Activated CD4-positive, alpha-beta T cell treated with anti-CD3 and anti-CD28 coated beads, Interleukin-2, amount 50 U/mL, for 48 hours (primary cell): ENCODE measurements at regions not wholly inside any gene's neighbourhood (a gene's known extent, or its start where the extent isn't known, plus 50 kb on each side); places are given as distances from the start of the nearest gene placed in this dataset.
"Not testable (repeated sequence)": the region's sequence is repeated elsewhere in the genome, so short reads cannot be mapped to it uniquely, and the experiment has no call there.

Experiments
- DNase-seq, 2 experiments: peaks; one replicate each; pipeline ENCODE4 v3.0.0-alpha.2; 2020

DNA sequence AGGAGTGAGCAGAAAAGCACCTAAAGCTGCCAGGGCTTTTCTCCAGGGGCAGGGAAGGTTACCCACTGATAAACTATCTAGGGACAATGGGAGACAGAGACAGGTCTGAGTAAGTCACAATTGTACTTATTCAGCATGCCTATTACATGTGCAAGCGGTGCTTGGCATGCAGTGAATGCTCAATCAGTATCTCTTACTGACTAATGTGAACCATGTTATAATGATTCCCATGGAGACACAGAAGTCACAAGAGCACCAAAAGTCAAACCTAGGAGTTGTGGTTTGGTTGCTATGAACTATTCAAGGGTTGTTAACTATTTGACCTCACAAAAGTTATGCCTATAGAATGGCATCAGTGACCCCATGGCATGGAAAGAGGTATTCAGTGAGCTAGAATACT, 50.0 kb upstream of the RASGRP1 start:
- no peak for DNase-seq

DNA sequence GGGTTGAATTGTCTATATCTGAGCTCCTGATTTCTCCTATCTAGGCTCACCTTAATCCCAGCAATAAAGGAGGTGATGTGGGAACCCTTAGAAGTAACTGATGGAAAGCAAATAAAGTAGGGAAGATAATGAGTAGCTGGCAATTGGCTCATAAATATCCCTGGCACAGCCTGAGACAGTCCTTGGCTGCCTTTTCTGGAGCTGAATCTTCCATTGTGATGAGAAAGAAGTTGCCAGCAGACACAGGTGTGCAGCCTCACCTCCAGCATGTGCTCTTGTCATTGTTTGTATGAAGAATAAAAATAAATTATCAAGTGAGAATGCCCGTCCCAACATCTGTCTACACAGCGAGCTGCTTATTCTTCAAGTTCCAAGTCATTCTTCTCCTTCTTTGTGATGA, 53.2 kb upstream of the RASGRP1 start:
- DNase-seq: no peak

DNA sequence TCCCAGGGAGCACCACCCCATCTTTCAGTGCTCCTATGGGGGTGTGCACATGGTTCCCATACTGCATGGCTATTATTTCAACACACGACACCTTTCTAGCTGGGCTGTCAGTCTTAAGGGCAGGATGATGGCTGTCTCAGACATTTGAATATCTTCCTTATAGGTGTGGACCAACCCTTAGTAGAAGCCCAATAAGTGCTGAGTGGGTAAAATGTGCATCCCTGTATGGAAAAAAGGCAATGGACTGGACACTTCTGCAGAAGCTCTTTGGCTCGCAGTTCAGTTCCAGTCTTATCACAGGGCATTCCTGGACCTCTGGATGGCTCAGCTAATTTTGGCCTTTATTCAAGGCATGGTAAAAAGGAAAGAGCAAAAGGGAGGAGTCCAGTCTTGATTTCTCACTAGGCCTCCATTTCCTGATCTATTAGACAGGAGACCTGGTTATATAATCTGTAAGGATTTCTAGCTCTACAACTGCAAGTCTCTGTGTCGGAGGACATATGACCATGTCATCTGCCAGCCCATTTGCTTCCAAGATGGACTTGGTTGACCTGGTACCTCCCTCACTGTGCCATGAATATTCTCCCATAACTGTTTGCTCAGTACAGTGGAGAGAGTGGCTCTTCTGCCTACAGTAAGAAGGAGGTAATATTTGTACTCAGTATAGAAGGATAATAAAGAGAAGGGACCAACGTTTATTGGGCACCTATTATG, 53.8 kb upstream of the RASGRP1 start:
- DNase-seq: no peak

DNA sequence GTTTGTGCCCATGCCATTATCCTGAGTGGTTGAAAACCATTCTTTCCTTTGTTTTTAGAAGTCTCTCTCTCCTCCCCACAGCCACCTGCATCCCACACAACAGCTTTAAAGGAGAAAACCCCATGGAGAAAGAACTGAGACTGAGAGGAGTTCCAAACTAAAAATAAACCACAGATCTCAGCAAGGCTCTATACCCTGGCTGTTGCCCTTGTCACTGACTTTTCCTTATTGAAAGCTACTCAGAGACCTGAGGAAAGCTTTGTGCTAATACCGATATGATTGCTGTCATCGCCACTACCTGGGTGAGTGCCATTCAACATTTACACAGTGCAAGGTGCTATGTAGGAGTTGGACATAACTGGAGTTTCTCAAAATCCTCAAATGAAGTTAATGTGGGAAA, 55.5 kb upstream of the RASGRP1 start:
- DNase-seq: no peak

DNA sequence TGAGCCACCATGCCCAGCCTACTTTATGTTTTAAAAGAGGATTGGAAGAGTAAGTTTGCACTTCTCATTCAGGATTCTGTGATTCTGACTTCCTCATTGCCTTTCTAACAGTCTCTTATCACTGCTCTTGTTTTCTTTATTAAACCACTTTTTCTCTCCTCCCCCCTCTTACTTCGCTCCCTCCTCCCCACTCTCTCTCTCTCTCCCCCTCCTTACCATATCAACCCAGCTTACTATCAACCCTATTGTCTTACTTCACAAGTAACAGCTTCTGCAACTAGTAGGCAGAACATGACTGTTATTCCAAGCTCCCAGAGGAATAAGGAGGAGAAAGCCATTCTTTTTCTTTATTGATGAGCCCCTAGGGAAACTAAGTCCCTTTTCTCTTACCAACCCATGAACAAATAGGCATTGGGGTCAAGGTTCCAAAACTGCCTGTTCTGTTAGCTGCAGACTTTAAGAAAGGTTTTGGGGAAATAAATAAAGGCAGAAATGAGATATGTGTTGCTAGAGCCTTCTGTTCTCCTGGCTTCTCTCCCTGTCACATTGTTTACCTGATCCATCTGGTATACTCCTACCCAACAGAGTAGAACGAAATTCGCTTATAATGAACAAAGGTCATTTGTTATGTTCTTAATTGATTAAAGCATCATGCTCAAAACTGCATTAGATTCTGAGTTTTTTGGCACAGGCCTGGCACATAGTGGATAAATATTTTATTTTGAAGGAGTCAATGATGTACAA, 56.4 kb upstream of the RASGRP1 start:
- no peak for DNase-seq

DNA sequence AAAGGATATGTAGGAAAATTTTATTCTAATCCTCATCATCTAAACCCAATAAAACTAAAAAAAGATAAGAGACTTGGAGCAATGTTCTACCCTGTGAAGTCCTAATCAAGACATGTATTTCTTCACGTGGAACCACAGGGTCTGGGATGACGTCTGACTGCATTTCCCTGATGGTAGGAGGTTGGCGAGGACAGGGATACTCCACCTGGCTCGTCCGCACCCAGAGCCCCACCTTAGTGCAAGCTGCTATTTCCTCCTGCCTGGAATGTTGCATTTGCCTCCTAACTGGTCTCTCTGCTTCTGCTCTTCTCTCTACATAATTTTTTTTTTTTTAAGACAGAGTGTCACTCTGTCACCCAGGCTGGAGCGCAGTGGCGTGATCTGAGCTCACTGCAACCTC, 57.7 kb upstream of the RASGRP1 start:
- no peak for DNase-seq

DNA sequence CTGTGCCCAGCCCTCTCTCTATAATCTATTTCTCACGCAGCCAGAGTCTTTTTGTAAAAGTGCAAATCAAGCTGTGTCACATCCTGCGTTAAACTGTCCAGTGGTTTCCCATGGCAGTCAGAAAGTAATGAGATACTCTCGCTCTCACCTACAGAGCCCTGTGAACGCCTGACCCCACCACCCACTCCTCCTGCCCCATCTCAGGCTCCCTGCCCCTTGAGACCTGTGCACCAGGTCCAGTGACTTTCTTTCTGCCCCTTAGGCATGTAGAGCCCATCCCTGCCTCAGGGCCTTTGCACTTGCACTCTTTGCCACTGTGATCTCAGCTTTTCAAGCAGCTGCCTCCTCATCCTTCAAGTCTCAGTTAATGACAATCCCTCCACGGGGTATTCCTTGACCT, 58.3 kb upstream of the RASGRP1 start:
- DNase-seq: no peak

DNA sequence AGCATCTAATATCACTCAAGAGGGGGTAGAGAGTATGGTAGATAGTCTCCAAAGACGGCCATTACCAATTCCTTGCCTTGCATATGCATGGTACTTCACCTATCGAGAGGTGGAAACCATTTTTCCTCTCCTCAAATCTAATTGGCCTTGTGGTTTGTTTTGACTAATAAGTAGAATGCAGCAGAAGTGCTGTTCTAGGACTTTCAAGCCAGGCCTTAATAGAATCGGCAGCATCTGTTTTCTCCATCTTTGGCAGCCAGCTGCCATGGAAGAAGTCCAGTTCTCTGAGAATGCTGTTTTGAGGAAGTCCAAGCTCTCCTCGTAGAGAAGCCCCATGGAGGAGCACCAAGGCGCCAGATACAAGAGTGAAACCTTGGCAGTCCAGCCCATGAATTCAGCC, 59.1 kb upstream of the RASGRP1 start:
- no peak for DNase-seq

DNA sequence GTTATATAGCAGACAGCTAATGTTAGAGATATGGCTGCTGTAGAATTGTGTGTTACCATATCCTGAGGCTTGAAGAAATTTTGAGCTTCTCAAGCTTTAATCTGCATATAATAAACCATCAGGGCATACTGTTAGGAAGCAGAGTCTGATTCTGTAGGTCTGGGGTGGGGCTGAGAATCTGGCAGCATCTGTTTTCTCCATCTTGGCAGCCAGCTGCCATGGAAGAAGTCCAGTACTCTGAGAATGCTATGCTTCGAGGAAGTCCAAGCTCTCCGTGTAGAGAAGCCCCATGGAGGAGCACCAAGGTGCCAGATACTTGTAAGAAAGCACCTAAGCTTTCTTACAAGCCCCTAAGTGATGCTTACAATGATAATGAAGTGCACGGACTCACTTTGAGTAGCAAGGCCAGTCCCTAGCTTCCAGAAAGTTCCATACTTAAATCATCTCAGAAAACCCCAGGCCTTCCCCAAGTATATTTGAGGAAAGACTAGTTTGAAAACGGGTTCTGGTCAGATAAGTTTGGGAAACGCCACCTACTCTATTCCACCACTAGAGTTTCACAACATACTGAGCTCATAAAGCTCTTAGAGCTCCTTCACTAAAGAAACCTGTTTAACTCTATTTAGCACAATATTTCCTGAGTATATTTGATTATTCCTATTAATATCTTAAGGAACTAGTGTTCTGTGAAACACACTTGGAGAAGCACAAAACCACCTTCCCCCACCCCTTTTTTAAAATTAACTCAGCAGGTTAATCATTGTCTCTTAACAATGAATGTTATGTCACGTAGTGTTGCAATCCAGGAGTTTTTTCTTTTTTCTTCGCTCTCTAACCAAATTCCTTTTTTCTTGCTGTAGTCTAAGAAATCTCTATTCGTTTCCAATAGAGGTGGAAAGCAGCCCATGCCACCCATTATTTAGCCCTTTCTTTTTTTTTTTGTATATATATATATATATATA, 59.9 kb upstream of the RASGRP1 start:
- DNase-seq: no peak

DNA sequence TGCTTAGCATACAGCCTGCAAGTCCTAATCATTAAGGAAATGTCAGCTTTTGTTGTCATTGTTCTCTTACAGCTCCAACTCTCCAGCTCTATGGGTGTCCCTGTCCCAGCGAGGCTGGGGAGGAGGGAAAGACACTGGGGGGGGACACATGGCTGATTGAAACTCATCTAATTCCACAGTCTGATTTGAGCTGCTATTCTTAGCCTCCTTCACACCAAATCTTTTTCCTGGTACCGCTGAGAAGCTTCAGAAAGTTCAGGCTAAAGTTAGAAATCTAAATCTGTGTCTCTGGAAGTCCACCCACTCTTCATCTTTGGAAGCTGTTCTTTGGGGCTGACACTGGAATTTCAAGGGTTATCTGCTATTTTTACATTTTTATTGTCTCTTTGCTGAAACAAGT, 61.3 kb upstream of the RASGRP1 start:
- DNase-seq: no peak

DNA sequence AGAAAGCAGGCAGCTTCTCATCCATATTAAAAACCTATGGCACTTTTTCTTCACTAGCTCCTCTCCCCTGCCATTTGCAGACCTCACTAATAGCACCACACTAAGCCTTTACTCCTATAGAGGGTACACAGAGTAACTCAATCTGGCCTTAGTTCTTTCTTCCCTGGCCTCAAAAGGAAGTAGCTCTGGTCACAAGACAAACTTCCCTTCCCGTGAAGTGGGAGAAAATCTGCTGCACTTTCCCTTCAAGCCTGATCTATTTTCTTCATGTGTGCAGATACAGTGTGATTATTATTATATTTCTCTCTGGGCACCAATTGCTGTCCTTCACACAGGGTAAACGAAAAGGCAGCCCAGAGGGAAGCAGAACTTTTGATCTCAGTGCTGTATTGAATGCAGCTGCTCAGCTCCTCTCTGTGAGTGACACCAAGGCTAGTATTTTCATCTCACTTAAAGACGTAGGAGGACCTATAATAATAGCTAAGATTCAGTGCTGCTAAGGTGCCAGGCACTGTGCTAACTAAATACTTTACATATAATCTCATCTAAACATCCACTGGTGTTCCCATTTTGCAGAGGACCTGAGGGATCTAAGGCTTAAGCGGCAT, 61.9 kb upstream of the RASGRP1 start:
- no peak for DNase-seq

DNA sequence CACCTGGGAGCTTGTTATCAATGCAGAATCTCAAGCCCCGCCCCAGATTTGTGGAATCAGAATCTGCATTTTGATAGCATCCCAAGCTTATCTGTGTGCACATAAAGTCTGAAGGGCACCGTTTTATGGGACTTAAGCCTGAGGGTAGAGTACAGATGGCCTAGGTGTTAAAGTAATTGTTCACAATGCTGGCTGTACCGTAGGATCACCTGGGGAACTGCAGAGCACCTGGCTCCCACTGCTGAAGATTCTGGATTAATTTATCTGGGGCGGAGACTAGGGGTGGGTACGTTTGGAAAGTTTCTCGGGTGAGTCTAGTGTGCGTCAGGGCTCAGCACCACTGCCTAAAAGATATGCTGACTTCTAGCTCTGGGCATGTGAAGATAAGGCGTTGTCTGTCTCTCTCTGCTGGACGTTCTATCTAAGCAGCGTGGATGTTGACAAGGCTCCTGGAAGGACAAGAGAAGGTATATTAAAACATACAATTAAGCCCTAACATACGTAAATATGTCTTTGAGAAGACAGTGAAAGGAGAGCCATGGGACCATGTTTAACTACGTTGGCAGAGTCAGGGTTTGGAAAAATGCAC, 63.2 kb upstream of the RASGRP1 start:
- no peak for DNase-seq

DNA sequence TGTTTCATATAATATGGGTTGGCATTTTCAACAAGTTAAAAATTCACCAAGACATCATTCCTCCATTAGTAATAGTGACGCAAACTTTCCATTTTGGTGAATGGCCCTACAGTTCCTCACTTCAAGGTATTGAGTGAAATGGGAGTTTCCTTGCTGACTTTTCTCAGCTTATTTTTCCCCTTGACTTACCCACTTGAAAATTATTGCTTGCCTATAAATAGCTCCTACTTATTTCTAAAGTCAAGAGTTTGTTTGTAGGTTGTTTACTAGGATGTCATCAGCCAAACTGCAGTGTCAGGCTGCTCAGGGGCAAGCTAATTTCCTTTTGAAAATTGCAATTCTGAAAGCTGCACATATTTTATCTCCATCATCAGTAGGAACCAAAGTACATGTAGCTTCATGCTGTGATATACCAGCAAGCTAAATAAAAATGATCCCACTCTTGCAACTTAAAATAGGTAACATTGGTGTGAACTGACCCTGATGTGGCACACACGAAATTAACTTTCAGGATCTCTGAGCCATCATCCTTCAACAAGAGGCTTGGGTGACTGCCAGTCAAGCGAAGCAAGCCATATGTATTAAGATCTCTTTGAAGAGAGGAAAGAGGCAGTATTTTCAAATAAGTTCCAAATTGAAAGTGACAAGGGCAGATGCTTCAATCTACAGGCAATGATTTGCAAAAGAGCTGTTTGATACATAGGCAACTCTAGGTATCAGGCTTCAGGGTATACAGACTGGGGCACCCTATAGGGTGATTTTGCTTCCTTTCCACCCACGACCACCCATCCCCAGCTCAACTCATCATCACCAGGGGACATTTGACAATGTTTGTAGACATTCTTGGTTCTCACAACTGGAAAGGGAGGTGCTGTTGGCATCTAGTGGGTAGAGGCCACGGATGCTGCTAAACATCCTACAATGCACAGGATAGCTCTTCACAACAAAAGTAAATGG, 66.8 kb upstream of the RASGRP1 start:
- no peak for DNase-seq

DNA sequence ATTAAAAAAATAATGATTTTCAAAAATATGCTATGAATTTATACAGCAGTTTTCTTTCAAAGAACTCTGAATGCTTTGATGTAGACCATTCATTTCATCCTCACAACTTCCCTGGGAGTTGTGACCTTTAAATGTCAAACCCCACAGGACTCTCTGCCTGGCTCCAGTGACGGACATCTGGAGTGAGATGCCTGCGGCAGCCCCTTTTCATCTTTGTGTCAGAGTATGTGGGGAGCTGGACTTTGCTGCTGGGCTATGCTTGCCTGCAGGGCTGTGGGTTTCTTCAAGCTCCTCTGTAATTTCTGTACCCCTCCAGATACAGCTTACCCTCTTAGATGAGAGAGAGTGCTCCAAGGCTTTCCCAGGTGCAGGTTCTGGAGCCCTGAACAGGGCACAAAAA, 70.6 kb upstream of the RASGRP1 start:
- no peak for DNase-seq

DNA sequence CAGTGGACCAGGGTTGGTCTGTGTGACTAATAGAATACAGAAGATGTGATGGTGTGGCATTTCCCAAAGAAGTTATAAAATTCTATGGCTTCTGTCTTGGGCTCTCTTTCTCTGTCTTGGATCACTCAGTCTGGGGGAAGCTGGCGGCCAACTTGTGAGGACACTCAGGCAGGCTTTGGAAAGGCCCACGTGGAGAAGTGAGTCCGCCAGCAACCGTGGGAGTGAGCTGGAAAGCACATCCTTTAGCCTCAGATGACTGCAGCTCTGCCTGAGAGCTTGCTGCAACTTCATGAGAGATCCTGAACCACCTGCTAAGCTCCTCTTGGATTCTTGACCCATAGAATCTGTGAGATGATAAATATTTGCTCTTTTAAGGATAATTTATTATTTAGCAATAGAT, 72.0 kb upstream of the RASGRP1 start:
- DNase-seq: no peak

DNA sequence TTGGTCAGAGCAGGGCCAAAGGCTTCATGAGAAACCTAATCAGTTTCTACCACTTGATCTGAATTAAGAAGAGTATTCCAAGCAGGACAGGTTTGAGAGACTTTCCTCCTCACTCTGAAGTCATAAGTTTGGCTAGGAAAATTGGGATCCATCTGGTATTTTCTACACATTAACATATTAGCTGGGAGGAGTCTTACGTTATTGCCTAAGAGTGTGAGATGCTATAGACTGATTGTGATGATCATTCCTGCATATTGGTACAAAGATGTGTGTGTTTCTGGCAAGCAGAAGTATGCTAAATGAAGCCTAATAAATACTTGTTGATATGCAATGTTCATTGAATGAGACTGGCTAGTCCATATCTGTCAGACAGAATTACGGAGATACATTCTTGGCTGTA, 73.5 kb upstream of the RASGRP1 start:
- no peak for DNase-seq

DNA sequence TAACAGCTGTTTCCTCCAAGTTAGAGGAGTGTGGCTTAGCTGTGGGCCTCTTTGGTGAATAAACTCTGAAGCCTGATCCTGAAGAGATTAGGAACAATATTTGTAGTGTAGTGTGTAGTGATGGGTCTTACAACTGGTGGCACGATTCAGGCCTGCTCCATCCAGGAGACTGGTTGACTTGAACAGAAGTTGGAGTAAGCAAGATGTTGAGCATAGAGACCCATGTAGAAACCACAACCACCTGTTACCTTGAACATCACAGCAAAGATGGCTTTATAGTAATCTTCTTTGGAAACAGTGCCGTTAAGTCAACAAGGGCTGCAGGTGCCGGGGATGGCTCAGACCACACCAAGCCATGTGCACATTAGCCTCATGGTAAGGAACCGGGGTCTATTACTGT, 74.2 kb upstream of the RASGRP1 start:
- DNase-seq: no peak

DNA sequence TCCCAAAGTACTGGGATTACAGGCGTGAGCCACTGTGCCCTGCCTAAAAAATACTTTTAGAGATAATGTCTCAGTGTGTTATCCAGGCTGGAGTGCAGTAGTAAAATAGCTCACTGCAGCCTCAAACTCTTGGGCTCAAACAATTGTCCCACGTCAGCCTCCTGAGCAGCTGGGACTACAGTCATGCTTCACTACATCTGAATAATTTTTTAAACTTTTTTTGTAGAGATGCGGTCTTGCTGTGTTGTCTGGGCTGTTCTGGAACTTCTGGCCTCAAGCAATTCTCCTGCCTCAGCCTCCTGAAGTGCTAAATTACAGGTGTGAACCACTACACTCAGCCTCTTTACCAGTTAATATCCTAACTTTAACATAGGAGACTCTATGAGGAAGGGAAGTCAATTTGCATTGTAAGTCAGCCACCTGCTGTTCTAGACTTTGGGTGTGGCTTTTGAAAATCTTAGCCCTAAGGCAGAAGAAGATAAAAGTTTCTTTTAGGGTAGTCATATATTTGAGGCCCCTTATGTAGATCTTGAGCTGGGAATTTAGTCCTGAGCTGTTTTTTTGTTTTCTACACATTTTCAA, 78.2 kb upstream of the RASGRP1 start:
- no peak for DNase-seq

DNA sequence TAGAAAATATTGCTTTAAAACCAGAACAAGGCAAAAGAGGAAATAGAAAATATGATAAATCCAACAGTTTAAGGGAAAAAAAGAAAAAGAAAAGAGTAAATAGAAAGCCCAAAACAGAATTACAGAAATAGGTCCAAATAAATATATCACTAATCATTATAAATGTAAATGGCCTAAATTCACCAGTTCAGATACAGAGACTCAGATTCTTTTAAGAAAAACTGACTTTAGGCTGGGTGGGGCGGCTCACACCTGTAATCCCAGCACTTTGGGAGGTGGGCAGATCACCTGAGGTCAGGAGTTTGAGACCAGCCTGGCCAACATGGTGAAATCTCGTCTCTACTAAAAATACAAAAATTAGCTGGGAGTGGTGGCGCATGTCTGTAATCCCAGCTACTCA, 79.7 kb upstream of the RASGRP1 start:
- not testable (repeated sequence) for DNase-seq

DNA sequence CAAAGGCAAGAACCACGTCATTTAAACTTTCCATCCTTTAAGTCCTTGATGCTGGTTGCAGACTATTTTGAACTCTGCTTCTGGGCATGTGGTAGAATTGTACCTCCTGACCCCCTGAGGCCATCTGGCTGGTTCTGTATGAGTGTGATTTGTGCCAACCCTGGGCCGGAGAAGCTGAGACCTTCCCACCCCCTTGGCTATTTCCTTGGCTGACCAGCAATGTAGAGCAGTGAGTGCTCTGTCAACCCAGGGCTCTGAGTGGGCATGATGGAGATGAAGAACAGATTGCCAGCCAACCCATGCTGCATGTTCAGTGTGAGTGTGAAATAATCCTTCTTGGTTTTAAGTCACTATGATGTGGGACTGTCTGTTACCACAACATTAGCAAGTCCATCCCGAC, 82.1 kb upstream of the RASGRP1 start:
- DNase-seq: no peak

DNA sequence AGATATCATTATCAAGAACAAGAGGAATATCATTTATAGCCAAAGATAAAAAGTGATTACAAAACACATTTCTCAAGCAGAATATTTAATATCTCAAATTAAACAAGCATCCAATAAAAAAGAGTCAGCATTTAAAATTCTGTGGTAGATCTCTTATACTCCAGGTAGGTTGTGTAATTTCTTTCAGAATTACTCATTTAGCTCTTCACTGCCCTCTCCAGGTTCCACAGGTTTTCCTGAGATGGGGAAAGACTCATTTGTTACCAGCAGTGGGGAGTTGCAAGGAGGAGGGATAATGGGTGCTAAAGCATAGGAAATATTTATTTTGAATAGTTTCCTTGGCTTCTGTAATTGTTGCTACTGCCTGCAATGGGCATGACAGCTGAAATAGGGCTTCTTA, 83.1 kb upstream of the RASGRP1 start:
- DNase-seq: no peak
